ENCODE measurements at regions not wholly inside any gene's neighbourhood (a gene's known extent, or its start where the extent isn't known, plus 50 kb on each side); places are given as distances from the start of the nearest gene placed in this dataset.

- Histone ChIP-seq H3K4me2 (ENCODE audit: low read length) (no peak overlapping the region), H3K4me3 (ENCODE audit: low read depth, low read length) (no peak overlapping the region), H3K9me3 (ENCODE audit: control insufficient read depth, low read length) (no peaks in the 10 kb centered on the region), H3K79me2 (no peaks in the 10 kb centered on the region), H3K4me1 (no peaks in the 10 kb centered on the region), H2AFZ (no peak overlapping the region), H3K27ac (no peak overlapping the region), H3K9ac (no peak overlapping the region), H3K36me3 (ENCODE audit: control insufficient read depth, insufficient read depth, low read length) (no peaks in the 10 kb centered on the region), H3K27me3 (ENCODE audit: control insufficient read depth, insufficient read depth, low read length) (no peaks in the 10 kb centered on the region)
- TF ChIP-seq CTCF (IDR thresholded peaks at IDR 0.05) = no peak
Measured at GRCh38 chr16:48047241-48047640, 108.6 kb downstream of the ABCC12 start.

GRCh38 chr16:48044117-48044516 is 111.7 kb downstream of the ABCC12 start:
- Histone ChIP-seq H3K79me2 (no peaks in the 10 kb centered on the region), H3K36me3 (ENCODE audit: control insufficient read depth, insufficient read depth, low read length) (no peaks in the 10 kb centered on the region), H3K9me3 (ENCODE audit: control insufficient read depth, low read length) (no peaks in the 10 kb centered on the region), H3K4me1 (no peaks in the 10 kb centered on the region), H3K9ac (no peak overlapping the region), H3K4me3 (ENCODE audit: low read depth, low read length) (no peak overlapping the region), H3K27me3 (ENCODE audit: control insufficient read depth, insufficient read depth, low read length) (no peaks in the 10 kb centered on the region), H3K27ac (no peak overlapping the region), H2AFZ (no peak overlapping the region), H3K4me2 (ENCODE audit: low read length) (no peak overlapping the region)
- TF ChIP-seq CTCF (IDR thresholded peaks at IDR 0.05) = no peak

- no peaks in the 10 kb centered on the region for H3K9me3 ChIP-seq (ENCODE audit: control insufficient read depth, low read length)
- H3K4me2 ChIP-seq (ENCODE audit: low read length) = no peak overlapping the region
- no peak overlapping the region for H3K27ac ChIP-seq
- no peaks in the 10 kb centered on the region for H3K4me1 ChIP-seq
- TF ChIP-seq CTCF (IDR thresholded peaks at IDR 0.05) = no peak
- no peak overlapping the region for H2AFZ ChIP-seq
- no peaks in the 10 kb centered on the region for H3K27me3 ChIP-seq (ENCODE audit: control insufficient read depth, insufficient read depth, low read length)
- H3K4me3 ChIP-seq (ENCODE audit: low read depth, low read length) = no peak overlapping the region
- no peak overlapping the region for H3K9ac ChIP-seq
- no peaks in the 10 kb centered on the region for H3K79me2 ChIP-seq
- H3K36me3 ChIP-seq (ENCODE audit: control insufficient read depth, insufficient read depth, low read length) = no peaks in the 10 kb centered on the region
Measured at GRCh38 chr16:48041981-48042421, 113.8 kb downstream of the ABCC12 start.

- Histone ChIP-seq H3K4me3 (ENCODE audit: low read depth, low read length) (no peak overlapping the region), H3K9ac (no peak overlapping the region), H3K27me3 (ENCODE audit: control insufficient read depth, insufficient read depth, low read length) (no peaks in the 10 kb centered on the region), H3K27ac (no peak overlapping the region), H3K36me3 (ENCODE audit: control insufficient read depth, insufficient read depth, low read length) (no peaks in the 10 kb centered on the region), H3K4me1 (no peaks in the 10 kb centered on the region), H3K4me2 (ENCODE audit: low read length) (no peak overlapping the region), H3K79me2 (no peaks in the 10 kb centered on the region), H3K9me3 (ENCODE audit: control insufficient read depth, low read length) (no peaks in the 10 kb centered on the region), H2AFZ (no peak overlapping the region)
- TF ChIP-seq CTCF (IDR thresholded peaks at IDR 0.05) = no peak
Measured at GRCh38 chr16:48035142-48035541, 120.7 kb downstream of the ABCC12 start.

GRCh38 chr16:48030926-48031325 is 124.9 kb downstream of the ABCC12 start:
- no peak overlapping the region for H3K4me3 ChIP-seq (ENCODE audit: low read depth, low read length)
- H3K9ac ChIP-seq = no peak overlapping the region
- no peaks in the 10 kb centered on the region for H3K79me2 ChIP-seq
- no peak overlapping the region for H3K4me2 ChIP-seq (ENCODE audit: low read length)
- no peak overlapping the region for H2AFZ ChIP-seq
- H3K4me1 ChIP-seq = no peaks in the 10 kb centered on the region
- no peaks in the 10 kb centered on the region for H3K27me3 ChIP-seq (ENCODE audit: control insufficient read depth, insufficient read depth, low read length)
- no peak overlapping the region for H3K27ac ChIP-seq
- no peaks in the 10 kb centered on the region for H3K36me3 ChIP-seq (ENCODE audit: control insufficient read depth, insufficient read depth, low read length)
- TF ChIP-seq CTCF (IDR thresholded peaks at IDR 0.05) = no peak
- no peaks in the 10 kb centered on the region for H3K9me3 ChIP-seq (ENCODE audit: control insufficient read depth, low read length)

Measured in parathyroid adenoma (tissue), 2 donors.